ENCODE measurements at regions not wholly inside any gene's neighbourhood (a gene's known extent, or its start where the extent isn't known, plus 50 kb on each side); places are given as distances from the start of the nearest gene placed in this dataset.
A peak's percentile ranks its signal among the peaks of the same experiment; 100 is the strongest.

DNA sequence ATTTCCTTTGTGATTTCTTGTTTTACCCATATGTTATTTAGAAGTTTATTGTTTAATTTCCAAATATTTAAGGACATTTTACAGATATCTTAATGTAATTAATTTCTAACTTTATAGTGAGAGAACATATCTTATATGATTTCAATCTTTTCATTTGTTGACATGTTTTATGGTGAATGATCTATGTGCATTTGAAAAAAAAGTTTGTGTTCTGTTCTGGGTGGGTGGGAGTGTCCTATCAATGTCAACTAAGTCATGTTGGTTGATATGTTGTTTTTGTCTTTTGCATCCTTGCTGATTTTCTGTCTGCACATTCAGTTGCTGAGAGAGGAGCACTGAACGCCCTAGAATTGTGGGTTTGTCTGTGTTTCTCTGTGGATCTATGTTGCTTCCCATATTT lies 50.3 kb upstream of the CBFA2T3 start:
- no peak for DNase-seq (ENCODE audit: low read depth)

DNA sequence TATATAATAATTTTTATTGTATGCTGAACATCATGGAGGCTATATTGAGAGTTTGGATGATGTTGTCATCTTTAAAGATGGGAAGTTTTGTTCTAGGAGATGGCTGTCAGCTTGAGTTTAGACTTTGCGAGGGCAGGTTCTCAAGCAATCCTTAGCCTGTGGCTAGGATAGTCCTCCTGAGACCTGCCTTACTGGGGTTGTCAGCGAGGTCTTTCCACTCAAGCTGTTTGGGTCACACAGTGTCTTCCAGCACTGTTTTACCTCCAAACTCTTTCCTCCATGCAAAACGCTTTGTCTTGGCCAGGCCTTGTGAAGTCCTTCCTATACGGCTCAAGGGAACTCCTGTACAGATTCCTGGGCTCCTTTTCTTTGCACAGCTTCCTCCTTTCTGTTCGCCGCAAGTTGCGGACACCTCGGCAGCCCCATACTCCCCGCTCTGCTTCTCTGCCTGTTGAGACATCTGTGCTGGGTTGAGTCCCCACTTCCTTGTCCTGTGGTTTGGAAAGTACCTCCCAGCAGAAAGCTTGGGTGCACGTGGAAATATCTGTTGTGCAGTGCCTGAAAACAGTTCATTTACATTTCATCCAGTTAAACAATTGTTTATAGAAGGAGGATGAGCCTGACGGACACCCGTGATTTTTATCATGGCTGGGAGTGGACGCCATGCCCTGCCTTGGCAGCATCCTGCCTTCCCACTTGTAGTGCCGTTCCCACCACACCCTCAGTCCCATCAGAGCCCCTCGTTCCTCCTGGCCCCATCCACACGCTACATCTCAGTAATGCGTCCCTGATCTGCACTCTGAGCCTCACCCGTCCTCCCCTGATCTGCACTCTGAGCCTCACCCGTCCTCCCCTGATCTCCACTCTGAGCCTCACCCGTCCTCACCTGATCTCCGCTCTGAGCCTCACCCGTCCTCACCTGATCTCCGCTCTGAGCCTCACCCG lies 55.0 kb upstream of the CBFA2T3 start:
- peak; percentile 38 for DNase-seq (ENCODE audit: low read depth)

DNA sequence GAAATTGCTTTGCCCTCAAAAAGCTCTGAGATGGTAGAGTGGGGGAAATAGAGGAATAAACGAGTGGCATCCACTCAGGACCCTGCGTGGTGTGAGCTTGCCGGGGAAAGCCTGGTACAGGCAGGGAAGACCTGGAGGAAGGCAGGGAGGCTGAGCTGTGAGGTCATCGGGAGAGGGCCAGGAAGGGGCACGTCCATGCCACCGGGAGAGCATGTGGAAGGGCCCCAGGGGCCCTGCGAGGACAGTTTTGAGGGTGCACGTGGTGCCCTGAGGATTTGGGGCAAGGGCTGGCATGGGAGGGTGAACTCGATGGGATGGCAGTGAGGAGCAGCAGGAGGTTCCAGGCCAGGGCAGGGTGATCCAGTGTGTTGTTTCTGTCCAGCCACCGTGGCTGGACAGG lies 56.3 kb upstream of the CBFA2T3 start:
- DNase-seq (ENCODE audit: low read depth) = no peak

DNA sequence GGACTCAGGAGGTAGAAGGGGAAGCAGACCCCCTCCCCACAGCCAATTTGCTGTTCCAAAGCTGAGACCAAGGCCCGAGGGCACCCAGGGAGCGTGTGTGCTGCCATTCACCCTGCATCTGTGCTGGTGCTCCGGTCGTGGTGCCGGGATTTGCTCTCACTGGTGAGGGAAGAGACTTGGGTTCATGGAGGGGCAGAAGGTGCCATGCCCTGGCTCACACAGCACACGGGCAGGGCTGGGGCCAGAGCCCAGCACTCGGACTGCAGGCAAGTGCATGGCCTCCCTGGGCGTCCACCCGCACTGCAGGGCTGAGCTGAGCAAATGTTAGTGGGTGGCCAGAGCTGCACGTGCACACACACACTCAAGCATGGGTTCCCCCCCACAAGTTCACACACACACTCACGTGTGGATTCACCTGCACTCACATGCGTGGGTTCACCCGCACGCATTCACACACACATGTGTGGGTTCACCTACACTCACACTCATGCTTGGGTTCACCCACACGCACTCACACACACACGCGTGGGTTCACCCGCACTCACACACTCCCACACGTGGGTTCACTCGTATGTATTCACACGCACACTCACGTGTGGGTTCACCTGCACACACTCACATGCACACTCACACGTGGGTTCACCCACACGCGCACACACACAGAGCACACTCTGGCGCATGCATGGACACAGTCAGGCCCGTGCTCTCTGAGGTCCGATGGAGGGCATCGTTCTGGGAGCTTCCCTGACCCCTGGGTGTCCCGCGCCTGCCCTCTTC lies 57.0 kb upstream of the CBFA2T3 start:
- DNase-seq (ENCODE audit: low read depth) = no peak

DNA sequence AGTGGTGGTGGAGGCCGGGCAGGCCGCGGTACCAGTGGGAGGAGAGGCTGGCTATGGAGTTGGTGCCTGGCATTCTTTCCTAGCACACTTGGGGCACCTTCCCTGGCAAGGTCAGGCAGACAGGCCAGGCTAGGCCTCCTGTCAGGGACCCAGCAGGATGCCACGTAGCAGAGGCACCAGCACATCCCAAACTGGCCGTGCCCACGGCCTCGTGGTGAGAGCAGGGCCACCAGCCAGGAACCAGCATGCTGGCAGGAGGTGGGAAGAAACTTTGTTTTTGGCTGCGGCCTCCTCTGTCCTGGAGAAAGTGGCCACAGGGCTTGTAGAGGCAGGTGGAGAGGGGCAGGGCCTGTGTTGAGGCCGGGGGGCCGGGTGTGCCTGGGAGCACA lies 57.6 kb upstream of the CBFA2T3 start:
- no peak for DNase-seq (ENCODE audit: low read depth)

GRCh38 chr16:89034971-89035668 lies 58.1 kb upstream of the CBFA2T3 start:
- DNase-seq (ENCODE audit: low read depth) = no peak

GRCh38 chr16:89035669-89036570 lies 57.7 kb upstream of the ACSF3 start:
- DNase-seq (ENCODE audit: low read depth) = no peak

- DNase-seq (ENCODE audit: low read depth) = no peak
These were observed 56.9 kb upstream of the ACSF3 start for GRCh38 chr16:89036776-89037175.

DNA sequence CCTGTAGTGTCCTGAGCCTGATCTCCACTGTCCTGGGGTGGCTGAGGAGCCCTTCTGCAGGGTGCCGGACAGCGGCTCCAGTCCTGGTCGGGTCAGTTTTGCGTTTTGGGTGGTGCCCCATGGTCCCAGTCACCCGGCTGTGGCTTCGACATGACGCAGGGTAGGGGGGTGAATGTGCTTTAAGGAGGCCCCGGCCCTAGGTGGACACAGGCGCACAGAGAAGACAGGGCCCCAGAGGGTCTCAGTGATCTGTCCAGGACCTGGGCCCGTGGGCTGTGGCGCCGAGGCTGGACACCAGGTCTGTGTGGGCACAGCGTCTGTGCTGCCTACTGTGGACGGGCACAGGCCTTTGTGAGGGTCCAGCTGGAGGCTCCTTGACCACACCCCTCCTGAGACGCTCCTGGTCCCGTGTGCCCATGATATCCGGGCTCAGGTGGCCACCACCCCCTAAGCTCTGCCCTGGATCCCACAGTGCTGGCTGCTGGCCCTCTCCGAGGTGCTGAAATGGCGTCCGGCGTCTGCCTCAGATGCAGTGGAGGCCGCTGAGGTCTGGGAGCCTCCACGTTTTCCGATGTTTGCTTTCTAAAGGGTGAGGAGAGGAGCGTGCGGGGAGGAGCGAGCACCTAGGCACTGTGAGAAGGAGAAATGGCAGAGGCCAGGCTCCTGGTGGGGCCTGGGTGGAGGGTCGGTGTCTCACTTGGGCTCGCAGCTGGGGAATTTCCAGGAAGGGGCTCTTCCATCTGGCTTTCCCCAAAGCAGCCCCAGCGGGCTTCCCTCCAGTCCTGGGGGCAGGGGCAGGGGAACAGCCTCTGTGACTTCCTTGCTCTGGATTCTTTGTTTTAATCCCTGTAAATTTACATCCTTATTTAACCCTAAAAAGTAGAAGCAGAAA lies 56.1 kb upstream of the ACSF3 start:
- DNase-seq (ENCODE audit: low read depth) = no peak

DNA sequence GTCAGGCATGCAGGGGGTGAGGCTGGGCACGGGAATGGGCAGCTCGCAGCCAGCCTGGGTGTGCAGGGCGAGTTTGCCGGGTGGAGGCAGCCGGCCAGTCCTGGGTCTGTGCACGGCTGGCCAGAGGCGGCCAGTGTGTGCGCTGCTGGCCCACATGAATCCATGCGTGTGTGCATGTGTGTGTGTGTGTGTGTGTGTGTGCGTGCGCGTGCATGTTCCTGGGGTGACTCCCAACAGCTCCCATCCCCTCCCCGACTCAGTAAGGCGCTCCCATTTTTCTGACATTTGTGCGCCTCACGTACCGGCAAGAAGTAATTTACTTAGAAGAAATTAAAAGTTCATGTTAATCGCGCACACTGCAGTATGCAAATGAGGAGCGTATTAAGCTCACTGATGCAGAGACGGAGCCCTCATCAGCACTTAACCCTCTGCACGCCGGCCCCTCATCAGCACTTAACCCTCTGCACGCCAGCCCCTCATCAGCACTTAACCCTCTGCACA lies 55.4 kb upstream of the ACSF3 start:
- DNase-seq (ENCODE audit: low read depth) = no peak

DNA sequence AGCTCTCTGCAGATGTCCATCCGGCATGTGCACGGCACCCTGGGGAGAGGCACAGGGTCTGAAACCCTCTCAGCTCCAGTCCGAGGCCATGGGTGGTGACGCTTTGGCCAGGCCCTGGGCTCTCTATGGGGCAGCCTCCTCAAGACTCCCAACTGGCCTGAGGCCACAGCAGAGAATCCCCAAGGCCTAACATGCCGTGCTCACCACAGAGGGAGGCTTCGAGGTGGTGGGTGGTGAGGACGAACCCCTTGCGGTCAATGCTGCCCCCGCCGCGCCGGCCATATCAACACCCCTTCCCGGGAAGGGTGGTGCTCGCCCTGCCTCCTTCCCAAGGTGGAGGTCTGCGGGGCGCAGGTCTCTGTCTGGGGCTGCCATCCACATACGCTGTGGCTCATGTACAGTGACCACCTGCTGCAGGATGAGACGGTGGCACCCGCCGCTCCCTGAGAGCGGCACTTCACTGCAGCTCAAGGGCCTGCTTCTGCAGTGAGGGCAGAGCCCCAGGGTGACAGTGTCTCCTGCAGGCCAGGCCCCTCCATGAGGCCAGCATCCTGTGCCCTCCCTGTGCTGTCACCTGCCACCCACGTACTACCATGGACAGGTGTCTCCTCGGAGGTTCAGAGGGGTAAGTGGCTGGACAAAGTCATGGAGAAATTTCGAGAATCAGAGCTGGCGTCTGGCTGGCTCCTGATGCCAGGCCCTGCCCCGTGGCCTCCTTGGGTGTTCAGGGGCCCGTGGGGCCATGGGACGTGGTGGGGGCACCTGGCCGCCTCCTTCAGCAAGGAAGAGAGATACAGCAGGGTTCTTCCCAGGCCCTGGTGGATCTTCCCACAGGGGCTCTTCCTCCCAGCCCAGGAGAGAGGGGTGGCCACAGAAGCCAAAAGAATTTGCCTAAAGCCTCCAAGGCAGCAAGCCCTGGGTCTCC lies 54.6 kb upstream of the ACSF3 start:
- no peak for DNase-seq (ENCODE audit: low read depth)

GRCh38 chr16:89039756-89040155 lies 53.9 kb upstream of the ACSF3 start:
- DNase-seq (ENCODE audit: low read depth) = no peak

- no peak for DNase-seq (ENCODE audit: low read depth)
These were observed 53.3 kb upstream of the ACSF3 start for GRCh38 chr16:89040391-89040790.

DNA sequence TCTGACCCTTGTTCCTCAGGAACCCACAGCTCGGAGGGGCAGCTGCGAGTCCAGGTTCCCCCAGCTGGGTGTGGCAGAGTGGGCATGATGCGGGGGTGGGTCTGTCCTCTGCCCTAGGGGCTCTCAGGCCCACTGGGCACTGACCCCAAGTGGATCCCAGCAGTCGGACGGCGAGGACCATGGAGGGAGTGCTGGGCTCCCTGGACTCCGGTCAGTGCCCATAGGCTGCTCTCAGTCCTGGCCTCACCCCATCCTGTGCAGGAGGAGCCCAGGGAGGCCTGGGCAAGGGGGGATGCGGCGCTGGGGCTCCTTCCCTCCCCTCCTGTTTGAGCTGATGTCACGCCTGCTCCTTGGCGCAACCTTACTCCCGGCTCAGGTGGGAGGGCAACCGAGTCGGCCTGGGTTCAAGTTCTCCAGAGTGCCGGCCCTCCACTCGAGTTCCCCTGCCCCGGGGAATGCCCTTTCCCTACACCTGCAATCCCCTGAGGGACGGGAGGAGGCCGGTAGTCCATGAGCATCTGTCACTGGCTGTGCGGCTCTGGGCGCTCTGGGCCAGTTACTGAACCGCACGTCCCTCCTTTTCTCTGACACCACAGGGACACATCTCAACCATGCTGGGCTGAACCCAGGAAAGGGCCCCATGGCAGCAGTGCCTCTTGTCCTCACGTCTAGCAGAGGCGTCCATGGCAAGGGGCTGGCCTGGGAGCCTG lies 52.6 kb upstream of the ACSF3 start:
- no peak for DNase-seq (ENCODE audit: low read depth)

- no peak for DNase-seq (ENCODE audit: low read depth)
These were observed 51.8 kb upstream of the ACSF3 start for GRCh38 chr16:89041571-89042481.

DNA sequence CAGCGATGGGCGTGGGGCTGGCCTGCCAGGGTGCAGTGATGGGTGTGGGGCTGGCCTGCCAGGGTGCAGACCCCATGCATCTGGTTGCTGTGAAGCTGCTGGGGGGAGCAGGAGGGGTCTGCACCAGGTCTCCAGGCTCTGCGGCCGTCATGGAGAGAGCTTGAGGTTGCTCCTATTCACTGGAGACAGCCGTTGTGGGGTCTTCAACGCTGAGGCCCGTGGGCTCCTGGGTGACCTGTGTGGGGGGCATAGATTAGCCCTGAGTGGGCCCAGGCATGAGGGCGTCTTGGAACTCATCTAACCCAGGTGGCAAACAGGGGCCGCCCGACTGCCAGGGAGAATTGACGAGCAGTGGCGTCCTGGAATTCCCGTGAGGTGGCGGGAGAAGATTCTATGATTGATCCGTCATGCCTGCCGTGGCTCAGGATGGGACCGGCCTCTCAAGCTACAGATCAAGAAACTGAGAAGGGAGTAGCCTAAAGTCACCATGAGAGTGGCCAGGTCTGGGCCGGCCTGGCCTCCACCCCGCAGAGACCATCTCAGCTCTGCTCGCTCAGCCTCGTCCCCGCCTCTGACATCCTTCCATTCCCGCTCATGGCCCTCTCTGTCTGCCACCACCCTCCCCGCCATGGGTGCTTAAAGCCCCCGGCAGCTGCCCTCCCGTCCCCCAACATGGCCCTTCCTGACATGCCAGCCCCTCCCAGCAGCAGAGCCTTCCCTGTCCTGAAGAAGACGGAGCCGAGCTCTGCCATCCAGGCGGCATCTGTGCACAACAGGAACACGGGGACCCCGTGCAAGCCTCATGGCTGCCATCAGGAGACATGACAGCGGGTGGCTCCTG lies 50.7 kb upstream of the ACSF3 start:
- DNase-seq (ENCODE audit: low read depth) = no peak
